Lower leg skin (tissue), 3 donors: ENCODE measurements at regions not wholly inside any gene's neighbourhood (a gene's known extent, or its start where the extent isn't known, plus 50 kb on each side); places are given as distances from the start of the nearest gene placed in this dataset.
"Not testable (repeated sequence)": the region's sequence is repeated elsewhere in the genome, so short reads cannot be mapped to it uniquely, and the experiment has no call there.

ENCODE experiments used
- POLR2A ChIP-seq, 2 donors: fragments of 450-650 bp; IDR thresholded peaks; one replicate each; pipeline ENCODE4 v1.6.1; 2016 to 2017; ENCODE audit warnings: antibody characterized with exemption in 2 of 2, mild to moderate bottlenecking in 1 of 2, moderate library complexity in 1 of 2
- TF ChIP-seq, protein P1 (sequence below), 3 donors: fragments of 450-650 bp; IDR thresholded peaks; one replicate each; pipeline ENCODE4 v1.5.1; 2016; ENCODE audit warnings: antibody characterized with exemption in 3 of 3, mild to moderate bottlenecking in 3 of 3, moderate library complexity in 2 of 3

DNA sequence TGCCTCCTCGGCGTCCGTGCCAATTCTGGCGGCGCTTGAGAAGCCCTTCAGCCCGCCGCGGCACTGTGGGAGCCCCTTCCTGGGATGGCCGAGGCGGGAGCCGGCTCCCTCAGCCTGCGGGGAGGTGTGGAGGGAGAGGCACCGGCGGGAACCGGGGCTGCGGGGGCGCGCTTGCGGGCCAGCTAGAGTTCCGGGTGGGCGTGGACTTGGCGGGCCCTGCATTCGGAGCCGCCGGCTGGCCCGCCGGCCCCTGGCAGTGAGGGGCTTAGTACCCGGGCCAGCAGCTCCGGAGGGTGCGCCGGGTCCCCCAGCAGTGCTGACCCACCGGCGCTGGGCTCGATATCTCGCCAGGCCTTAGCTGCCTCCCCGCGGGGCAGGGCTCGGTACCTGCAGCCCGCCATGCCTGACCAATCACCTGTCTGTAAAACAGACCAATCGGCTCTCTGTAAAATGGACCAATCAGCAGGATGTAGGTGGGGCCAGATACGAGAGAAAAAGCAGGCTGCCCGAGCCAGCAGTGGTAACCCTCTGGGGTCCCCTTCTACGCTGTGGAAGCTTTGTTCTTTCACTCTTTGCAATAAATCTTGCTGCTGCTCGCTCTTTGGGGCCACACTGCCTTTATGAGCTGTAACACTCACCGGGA lies 76.9 kb upstream of the TCF4 start:
- TF ChIP-seq, protein P1, sequence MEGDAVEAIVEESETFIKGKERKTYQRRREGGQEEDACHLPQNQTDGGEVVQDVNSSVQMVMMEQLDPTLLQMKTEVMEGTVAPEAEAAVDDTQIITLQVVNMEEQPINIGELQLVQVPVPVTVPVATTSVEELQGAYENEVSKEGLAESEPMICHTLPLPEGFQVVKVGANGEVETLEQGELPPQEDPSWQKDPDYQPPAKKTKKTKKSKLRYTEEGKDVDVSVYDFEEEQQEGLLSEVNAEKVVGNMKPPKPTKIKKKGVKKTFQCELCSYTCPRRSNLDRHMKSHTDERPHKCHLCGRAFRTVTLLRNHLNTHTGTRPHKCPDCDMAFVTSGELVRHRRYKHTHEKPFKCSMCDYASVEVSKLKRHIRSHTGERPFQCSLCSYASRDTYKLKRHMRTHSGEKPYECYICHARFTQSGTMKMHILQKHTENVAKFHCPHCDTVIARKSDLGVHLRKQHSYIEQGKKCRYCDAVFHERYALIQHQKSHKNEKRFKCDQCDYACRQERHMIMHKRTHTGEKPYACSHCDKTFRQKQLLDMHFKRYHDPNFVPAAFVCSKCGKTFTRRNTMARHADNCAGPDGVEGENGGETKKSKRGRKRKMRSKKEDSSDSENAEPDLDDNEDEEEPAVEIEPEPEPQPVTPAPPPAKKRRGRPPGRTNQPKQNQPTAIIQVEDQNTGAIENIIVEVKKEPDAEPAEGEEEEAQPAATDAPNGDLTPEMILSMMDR (IDR thresholded peaks at IDR 0.05): not testable (repeated sequence)
- not testable (repeated sequence) for TF ChIP-seq POLR2A (IDR thresholded peaks at IDR 0.05)
